Breast epithelium (tissue), 3 donors: ENCODE measurements at regions not wholly inside any gene's neighbourhood (a gene's known extent, or its start where the extent isn't known, plus 50 kb on each side); places are given as distances from the start of the nearest gene placed in this dataset.

Experiments
- POLR2A ChIP-seq: fragments of 450-650 bp; IDR thresholded peaks from one replicate; pipeline ENCODE4 v1.6.1; 2016; ENCODE audit warnings: antibody characterized with exemption, mild to moderate bottlenecking, moderate library complexity
- POLR2AphosphoS5 ChIP-seq, 3 donors: sonication (generic); formaldehyde crosslinking; IDR thresholded peaks; one replicate each; pipeline ENCODE4 v1.6.1; 2017; ENCODE audit warnings: antibody characterized with exemption in 3 of 3
- TF ChIP-seq, protein P1 (sequence below), 3 donors: fragments of 450-650 bp; IDR thresholded peaks; one replicate each; pipeline ENCODE4 v1.5.1; 2016 to 2017; ENCODE audit warnings: antibody characterized with exemption in 3 of 3, mild to moderate bottlenecking in 3 of 3, moderate library complexity in 3 of 3

DNA sequence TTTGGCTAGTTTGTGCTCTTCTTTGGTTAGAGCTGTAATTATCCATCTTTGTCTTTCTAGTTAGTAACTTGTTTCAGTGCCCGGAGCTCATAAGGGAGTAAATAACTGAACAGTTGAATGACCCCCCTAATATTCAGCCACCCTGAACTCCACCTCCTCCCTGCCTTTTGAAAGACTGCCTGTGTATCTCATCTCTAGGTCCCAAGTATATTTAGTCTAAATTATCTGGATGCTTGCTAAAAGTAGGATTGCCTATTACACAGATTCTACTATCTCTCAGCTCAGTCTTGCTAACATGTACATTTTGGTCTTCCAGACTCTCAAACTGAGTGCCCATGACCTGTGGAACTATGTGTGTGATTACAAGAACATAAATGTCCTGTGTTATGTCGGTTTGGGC, 145.9 kb downstream of the GJA1 start:
- TF ChIP-seq POLR2A, result no peak
- TF ChIP-seq, protein P1, sequence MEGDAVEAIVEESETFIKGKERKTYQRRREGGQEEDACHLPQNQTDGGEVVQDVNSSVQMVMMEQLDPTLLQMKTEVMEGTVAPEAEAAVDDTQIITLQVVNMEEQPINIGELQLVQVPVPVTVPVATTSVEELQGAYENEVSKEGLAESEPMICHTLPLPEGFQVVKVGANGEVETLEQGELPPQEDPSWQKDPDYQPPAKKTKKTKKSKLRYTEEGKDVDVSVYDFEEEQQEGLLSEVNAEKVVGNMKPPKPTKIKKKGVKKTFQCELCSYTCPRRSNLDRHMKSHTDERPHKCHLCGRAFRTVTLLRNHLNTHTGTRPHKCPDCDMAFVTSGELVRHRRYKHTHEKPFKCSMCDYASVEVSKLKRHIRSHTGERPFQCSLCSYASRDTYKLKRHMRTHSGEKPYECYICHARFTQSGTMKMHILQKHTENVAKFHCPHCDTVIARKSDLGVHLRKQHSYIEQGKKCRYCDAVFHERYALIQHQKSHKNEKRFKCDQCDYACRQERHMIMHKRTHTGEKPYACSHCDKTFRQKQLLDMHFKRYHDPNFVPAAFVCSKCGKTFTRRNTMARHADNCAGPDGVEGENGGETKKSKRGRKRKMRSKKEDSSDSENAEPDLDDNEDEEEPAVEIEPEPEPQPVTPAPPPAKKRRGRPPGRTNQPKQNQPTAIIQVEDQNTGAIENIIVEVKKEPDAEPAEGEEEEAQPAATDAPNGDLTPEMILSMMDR (IDR thresholded peaks at IDR 0.05), result no peak
- TF ChIP-seq POLR2AphosphoS5 (IDR thresholded peaks at IDR 0.05), result no peak
